ENCODE measurements at regions not wholly inside any gene's neighbourhood (a gene's known extent, or its start where the extent isn't known, plus 50 kb on each side); places are given as distances from the start of the nearest gene placed in this dataset.

- no peak for DNase-seq (ENCODE audit: low spot score)
These were observed 206.4 kb upstream of the IL12B start for GRCh38 chr5:159536646-159537045.

- DNase-seq (ENCODE audit: low spot score) = peak; percentile 86
These were observed 209.4 kb upstream of the IL12B start for GRCh38 chr5:159539678-159540077.

DNA sequence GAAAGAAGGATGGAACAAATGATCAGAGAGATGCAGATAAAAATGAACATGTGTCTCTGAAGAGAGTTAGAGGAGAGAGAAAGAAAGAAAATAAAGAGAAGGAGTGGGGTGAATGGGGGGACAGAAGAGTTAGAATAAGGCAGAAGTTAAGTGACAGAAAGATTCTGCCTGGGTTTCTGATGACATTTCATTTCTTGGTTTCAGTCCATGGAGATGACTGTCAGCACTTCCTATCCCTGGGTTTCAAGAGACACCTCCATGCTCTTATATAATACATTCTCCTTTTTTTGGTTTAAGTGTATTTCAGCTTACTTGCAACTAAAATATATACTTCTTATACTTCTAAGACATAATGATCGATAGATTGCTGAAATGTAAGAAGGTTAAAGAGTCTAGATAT, 213.0 kb upstream of the IL12B start:
- no peak for DNase-seq (ENCODE audit: low spot score)

DNA sequence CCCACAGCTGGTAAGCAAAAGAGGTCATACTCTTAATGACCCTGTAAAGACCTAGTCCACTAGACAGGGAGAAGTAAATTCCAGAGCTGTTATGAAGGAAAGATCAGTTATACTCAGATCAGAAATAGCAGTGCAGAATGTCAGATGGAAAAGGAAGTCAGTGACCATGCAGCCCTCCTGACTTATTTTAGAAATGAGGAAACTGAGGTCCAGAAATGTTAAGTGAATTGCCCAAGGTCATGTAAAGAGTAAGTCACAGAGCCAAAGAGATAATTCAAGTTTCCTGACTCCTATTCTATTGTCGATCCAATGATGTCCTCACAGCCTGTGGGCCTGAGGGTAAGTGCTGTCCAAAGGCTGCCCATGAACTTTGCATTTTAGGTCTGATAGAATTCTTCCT, 214.9 kb upstream of the IL12B start:
- DNase-seq (ENCODE audit: low spot score) = no peak

GRCh38 chr5:159547466-159548195, 217.3 kb upstream of the IL12B start:
- no peak for DNase-seq (ENCODE audit: low spot score)

DNA sequence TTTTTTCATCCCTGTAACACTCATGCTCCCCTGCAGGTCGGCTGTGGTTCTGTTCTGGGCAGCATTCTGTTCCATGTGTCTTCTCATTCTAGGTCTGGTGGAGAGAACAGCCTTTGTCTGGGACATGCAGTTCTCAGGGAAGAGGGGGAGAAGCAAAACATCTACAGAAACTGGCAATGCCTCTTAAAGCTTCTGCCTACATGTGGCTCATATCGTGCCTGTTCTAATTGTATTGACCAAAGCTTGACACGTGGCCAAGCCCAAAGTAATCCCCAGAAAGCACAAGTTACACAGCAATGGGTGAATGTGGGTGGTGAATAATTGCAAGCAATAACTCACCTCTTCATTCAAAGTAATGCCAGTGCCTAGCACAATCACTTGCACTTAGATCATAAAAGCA, 218.2 kb upstream of the IL12B start:
- no peak for DNase-seq (ENCODE audit: low spot score)

GRCh38 chr5:159549046-159549445, 218.8 kb upstream of the IL12B start:
- DNase-seq (ENCODE audit: low spot score) = no peak

DNA sequence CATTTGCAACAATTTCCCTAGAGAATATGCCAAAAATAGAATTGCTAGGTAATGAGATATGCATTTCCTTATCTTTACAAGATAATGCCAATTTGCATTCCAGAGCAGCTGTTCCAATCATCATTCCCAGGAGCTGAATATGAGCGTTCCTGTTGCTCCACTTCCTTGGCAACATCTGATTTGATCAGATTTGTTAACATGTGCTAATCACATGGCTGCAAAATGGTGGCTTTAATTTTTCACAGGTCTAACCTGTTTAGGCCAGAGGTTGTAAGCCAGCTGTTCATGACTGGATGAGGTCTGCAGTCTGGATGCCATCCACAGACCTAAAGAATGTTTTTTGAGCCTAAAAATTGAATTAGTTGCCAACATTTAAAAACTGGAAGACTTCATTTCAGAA, 220.7 kb upstream of the IL12B start:
- DNase-seq (ENCODE audit: low spot score) = no peak

- DNase-seq (ENCODE audit: low spot score) = no peak
These were observed 222.5 kb upstream of the IL12B start for GRCh38 chr5:159552751-159553150.

GRCh38 chr5:159553792-159554191, 223.5 kb upstream of the IL12B start:
- no peak for DNase-seq (ENCODE audit: low spot score)

GRCh38 chr5:159555084-159555483, 224.8 kb upstream of the IL12B start:
- no peak for DNase-seq (ENCODE audit: low spot score)

GRCh38 chr5:159559337-159559736, 229.1 kb upstream of the IL12B start:
- DNase-seq (ENCODE audit: low spot score) = no peak

DNA sequence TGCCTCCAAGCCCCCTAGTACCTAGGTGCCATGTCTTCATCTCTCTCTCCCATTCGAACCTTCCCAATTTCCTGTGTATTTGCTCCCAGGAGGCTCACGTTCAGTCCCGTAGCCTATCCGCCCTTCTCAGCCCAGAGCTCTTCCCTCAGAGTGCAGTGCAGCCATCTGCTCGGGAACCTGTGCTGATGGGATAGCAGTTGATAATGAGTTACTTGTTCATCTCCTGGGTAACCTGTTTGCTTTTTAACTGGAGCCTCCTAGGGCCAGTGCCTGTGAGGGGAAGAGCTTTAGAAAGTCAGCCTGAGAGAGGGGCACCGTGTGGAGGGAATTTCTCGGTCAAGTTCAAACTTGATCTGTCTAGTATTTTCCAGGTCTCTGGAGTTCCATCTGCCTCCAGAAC, 229.8 kb upstream of the IL12B start:
- no peak for DNase-seq (ENCODE audit: low spot score)

- no peak for DNase-seq (ENCODE audit: low spot score)
These were observed 233.7 kb upstream of the IL12B start for GRCh38 chr5:159564031-159564430.

DNA sequence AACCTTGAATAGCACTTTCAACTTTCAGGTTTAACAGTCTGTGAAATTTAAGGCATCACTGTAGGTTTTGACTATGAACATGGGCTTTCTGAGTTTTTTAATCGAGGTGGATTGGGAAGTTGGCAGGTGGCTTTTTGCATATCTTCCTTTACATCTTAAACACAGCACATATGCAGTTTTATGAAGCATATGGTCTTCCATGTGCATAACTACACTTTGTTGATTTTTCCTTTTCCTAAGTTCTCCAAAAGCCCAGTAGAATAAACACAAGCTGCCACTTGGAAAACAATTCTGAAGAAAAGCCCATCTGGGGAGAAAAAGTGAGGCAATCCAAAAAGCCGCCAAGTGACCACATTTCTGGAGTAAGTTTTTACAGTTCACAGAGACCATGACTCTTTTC, 236.5 kb upstream of the IL12B start:
- DNase-seq (ENCODE audit: low spot score) = no peak

GRCh38 chr5:159567461-159567860, 237.2 kb upstream of the IL12B start:
- no peak for DNase-seq (ENCODE audit: low spot score)

DNA sequence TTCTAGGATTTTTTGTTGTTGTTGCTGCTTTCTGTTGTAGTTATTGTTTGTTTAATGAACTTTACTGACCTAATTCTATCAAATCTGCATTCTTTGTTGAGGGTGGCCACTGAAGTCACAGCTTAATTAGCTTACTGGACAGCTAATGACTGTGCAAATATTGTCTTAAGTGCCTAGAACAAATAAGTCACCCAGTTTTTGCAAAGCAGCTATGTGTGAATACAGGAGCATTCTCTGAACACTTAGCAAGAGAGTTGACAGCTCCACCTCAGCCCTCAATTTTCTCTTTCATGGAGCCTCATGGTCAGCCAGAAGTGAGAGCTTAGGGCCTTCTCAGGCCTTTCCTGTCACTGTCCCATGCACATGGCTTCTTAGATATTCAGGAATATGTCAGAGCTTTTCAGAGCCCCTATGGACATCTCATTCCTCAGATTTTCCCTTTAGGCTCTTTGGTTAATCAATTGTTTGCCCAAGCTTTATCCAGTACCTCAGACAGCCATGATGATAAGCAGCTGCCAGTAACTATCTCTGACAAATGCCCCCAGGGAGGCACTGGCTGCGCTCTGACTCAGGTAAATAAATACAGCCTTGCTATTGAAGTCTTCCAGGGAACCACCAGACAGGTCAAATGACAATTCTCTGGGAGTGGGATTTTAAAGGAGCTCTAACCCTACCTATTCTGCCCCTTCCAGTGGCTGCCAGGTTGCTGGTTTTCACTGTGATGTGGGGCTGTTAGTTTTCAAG, 241.4 kb upstream of the IL12B start:
- no peak for DNase-seq (ENCODE audit: low spot score)

DNA sequence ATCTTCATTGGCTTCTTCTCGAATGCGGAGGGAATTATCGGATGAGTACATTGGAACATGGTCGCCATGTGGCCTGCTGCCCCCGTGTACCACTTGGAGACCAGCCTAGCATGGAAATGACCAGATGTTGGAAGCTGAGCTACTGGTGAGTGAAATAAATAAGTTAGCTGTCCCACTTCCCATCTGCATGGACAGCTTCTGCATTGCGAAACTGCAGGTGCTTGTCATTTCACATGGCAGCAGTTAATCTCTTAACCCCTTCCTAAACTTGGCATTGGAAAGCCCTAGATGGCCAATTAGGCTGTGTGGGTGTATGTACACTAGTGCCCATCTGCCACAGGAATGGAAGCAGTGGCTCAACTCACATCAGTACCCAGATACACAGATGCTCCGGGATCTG, 246.6 kb upstream of the IL12B start:
- no peak for DNase-seq (ENCODE audit: low spot score)

GRCh38 chr5:159581502-159582249, 251.4 kb upstream of the IL12B start:
- DNase-seq (ENCODE audit: low spot score) = peak; percentile 22

DNA sequence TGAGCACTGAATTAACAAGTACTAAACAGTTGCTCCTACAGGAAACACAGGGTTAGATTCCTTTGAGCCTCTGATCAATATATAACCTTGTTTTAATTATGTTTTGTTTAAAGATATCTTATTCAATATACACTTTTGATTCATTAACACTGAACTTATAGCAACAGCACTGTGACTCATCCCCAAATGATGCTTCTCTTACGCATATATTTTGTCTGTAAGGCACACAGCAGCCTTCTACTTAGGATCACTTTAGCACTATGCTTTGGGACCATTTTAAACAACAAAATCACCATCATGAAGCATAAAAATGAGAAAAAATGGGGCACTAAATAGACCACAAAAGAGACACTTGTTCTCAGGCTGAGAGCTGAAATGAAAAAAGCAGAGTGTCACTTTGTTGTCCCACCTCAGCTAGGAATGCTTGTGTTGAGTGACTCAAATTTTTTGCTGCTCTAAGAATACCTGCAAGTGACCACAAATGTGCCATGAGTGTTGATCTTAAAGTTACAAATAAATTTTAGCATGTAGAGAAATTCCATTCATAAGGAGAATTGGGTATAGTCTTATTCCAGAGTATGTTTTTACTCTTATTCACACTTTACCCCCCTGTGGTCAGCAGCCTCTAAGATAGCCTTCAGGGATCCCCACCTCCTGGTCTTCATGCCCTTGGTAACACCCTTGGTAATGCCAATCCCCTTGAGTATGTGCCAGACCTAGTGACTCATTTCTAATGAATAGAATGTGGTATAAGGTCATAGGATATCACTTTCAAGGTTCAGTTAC, 252.7 kb upstream of the IL12B start:
- DNase-seq (ENCODE audit: low spot score) = no peak

DNA sequence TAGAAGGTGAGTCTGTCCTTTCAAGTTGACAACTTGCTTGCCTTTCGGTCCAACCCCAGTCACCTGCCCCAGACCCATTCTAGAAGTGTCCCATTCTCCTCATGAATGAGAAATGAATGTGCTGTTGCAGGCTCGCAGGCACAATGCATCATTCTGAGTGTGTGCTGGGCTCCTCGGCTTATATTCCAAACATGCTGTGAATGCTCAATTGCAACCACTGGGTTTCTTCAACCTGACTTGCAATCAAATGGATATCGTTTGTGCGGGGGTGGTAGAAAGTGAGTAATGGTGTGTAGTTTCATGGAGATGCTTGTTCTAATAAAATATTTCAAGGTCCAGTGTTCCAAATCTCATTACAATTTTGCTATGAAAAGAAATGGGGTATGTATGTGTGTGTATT, 256.6 kb upstream of the IL12B start:
- DNase-seq (ENCODE audit: low spot score) = no peak

GRCh38 chr5:159588941-159589340, 258.7 kb upstream of the IL12B start:
- DNase-seq (ENCODE audit: low spot score) = no peak
